ENCODE measurements at regions not wholly inside any gene's neighbourhood (a gene's known extent, or its start where the extent isn't known, plus 50 kb on each side); places are given as distances from the start of the nearest gene placed in this dataset.

DNA sequence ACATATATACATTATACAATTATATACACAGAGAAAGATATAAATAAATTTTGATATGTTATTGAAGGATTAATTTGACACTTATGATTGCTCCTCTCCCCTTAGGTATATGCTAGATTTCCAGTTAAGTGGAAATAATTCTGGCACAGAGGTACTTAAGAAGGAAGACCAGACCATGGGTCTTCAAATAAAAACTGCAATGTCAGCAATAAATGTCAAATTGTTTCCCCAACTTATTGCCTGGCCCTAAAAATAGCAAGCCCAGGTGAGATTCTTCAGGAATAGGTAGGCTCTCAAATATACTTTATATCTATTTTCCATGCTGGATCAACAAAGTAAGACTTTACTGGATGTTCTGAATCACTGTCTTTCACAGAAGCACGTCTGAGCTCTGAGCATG, 551.3 kb upstream of the STEAP1 start:
- TF ChIP-seq, protein P1, sequence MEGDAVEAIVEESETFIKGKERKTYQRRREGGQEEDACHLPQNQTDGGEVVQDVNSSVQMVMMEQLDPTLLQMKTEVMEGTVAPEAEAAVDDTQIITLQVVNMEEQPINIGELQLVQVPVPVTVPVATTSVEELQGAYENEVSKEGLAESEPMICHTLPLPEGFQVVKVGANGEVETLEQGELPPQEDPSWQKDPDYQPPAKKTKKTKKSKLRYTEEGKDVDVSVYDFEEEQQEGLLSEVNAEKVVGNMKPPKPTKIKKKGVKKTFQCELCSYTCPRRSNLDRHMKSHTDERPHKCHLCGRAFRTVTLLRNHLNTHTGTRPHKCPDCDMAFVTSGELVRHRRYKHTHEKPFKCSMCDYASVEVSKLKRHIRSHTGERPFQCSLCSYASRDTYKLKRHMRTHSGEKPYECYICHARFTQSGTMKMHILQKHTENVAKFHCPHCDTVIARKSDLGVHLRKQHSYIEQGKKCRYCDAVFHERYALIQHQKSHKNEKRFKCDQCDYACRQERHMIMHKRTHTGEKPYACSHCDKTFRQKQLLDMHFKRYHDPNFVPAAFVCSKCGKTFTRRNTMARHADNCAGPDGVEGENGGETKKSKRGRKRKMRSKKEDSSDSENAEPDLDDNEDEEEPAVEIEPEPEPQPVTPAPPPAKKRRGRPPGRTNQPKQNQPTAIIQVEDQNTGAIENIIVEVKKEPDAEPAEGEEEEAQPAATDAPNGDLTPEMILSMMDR (IDR thresholded peaks at IDR 0.05): no peak
- TF ChIP-seq POLR2A (IDR thresholded peaks at IDR 0.05; ENCODE audit: low read depth) (no peak), POLR2AphosphoS5 (IDR thresholded peaks at IDR 0.05) (no peak), EP300 (IDR thresholded peaks at IDR 0.05) (no peak)

Measured in esophagus muscularis mucosa (tissue), 4 donors.